Endothelial cell of umbilical vein (primary cell): ENCODE measurements at regions not wholly inside any gene's neighbourhood (a gene's known extent, or its start where the extent isn't known, plus 50 kb on each side); places are given as distances from the start of the nearest gene placed in this dataset.

Experiments used
- BruUV-seq: library from RNA; stranded (reverse); fragments of 400-500 nt; replicated peaks from 2 replicates; lab custom pipeline; 2021; lab: Mats Ljungman, UMichigan
- CTCF ChIA-PET: fragments of 300-600, 350-600 bp; sonication (Branson Sonifier 250); formaldehyde crosslinking; loops from one replicate; lab custom pipeline; 2021; ENCODE audit warnings: antibody characterized with exemption, inconsistent platforms; lab: Charles Lee
- POLR2A ChIA-PET: fragments of 300-600, 350-600 bp; sonication (Branson Sonifier 250); formaldehyde crosslinking; loops from one replicate; lab custom pipeline; 2021; ENCODE audit warnings: antibody characterized with exemption, inconsistent platforms; lab: Charles Lee
- DNase-seq: peaks from one replicate; pipeline ENCODE4 v3.0.0-alpha.2; 2011; ENCODE audit warnings: low read depth, low spot score
- FAIRE-seq: peaks from 2 replicates; lab custom pipeline; 2011; peaks lifted over from hg19 to GRCh38; lab: Jason Lieb, UNC
- H2AFZ ChIP-seq: 2 replicates; pipeline ENCODE4 v1.6.0; 2012; ENCODE audit warnings: low read depth, low read length, control low read depth, inconsistent platforms
- H3K27ac ChIP-seq: 2 replicates; pipeline ENCODE4 v1.5.1; 2011; ENCODE audit warnings: low read depth, mild to moderate bottlenecking, control low read depth, low read length, moderate library complexity; ENCODE audit not compliant: insufficient read depth
- H3K27me3 ChIP-seq, 2 experiments: 2 replicates each; pipeline versions ENCODE4 v1.6.0 to v1.6.1; 2011; ENCODE audit warnings: low read length in 2 of 2, mixed read lengths in 1 of 2; ENCODE audit not compliant: control insufficient read depth in 2 of 2, insufficient read depth in 2 of 2
- H3K36me3 ChIP-seq, 2 experiments: 2 replicates in 1 of 2; 3 replicates in 1 of 2; pipeline ENCODE4 v1.5.1; 2011; ENCODE audit warnings: low read length in 2 of 2, mild to moderate bottlenecking in 1 of 2, moderate library complexity in 1 of 2; ENCODE audit not compliant: control insufficient read depth in 2 of 2, insufficient read depth in 2 of 2; ENCODE audit errors: extremely low read depth in 1 of 2
- H3K4me1 ChIP-seq: 3 replicates; pipeline ENCODE4 v1.5.1; 2011; ENCODE audit warnings: mild to moderate bottlenecking, low read length; ENCODE audit not compliant: control insufficient read depth, insufficient read depth; ENCODE audit errors: extremely low read depth
- H3K4me2 ChIP-seq: 2 replicates; pipeline ENCODE4 v1.6.1; 2011; ENCODE audit warnings: low read length, control low read depth, mixed read lengths; ENCODE audit not compliant: insufficient read depth
- H3K4me3 ChIP-seq, 3 experiments: fragments of 200-600 bp in 1 of 3; sonication (generic), shearing (Covaris generic) in 1 of 3; replicated peaks in 1 of 3; 2 replicates each; pipeline ENCODE4 v1.5.1; 2011 to 2016; ENCODE audit warnings: control low read depth in 3 of 3, low read length in 3 of 3, mild to moderate bottlenecking in 2 of 3, inconsistent platforms in 1 of 3, low read depth in 1 of 3, moderate library complexity in 1 of 3; ENCODE audit not compliant: insufficient read depth in 1 of 3
- H3K79me2 ChIP-seq: 2 replicates; pipeline ENCODE4 v1.6.0; 2012; ENCODE audit warnings: low read length, inconsistent platforms; ENCODE audit not compliant: control insufficient read depth, insufficient read depth
- H3K9ac ChIP-seq: replicated peaks from 2 replicates; pipeline ENCODE3; 2011; ENCODE audit warnings: low read length, control low read depth; ENCODE audit not compliant: insufficient read depth; ENCODE audit errors: extremely low read depth
- H3K9me1 ChIP-seq: replicated peaks from 3 replicates; pipeline ENCODE4 v1.6.0; 2011; ENCODE audit warnings: mild to moderate bottlenecking, low read length; ENCODE audit not compliant: control insufficient read depth, insufficient read depth; ENCODE audit errors: extremely low read depth
- H3K9me3 ChIP-seq: replicated peaks from 2 replicates; pipeline ENCODE4 v1.5.1; 2012; ENCODE audit warnings: low read length, inconsistent platforms; ENCODE audit not compliant: control insufficient read depth, insufficient read depth
- H4K20me1 ChIP-seq: replicated peaks from 2 replicates; pipeline ENCODE3; 2011; ENCODE audit warnings: mild to moderate bottlenecking, low read length; ENCODE audit not compliant: control insufficient read depth, insufficient read depth; ENCODE audit errors: extremely low read depth
- EZH2 ChIP-seq: IDR thresholded peaks from 2 replicates; pipeline ENCODE4 v1.6.1; 2012; ENCODE audit warnings: borderline replicate concordance, low read depth, mild to moderate bottlenecking, moderate library complexity, low read length, inconsistent platforms; ENCODE audit not compliant: severe bottlenecking
- FOS ChIP-seq: IDR thresholded peaks from 2 replicates; pipeline ENCODE4 v1.6.1; 2011; ENCODE audit warnings: mild to moderate bottlenecking, low read length, moderate library complexity, borderline replicate concordance; ENCODE audit not compliant: insufficient read depth
- GATA2 ChIP-seq: IDR thresholded peaks from 2 replicates; pipeline ENCODE4 v1.7.0; 2011; ENCODE audit warnings: low read depth, mild to moderate bottlenecking, moderate library complexity, mixed read lengths, low read length; ENCODE audit not compliant: insufficient read length, insufficient read depth
- MYC ChIP-seq: IDR thresholded peaks from one replicate; pipeline ENCODE4 v1.6.1; 2011; ENCODE audit warnings: mild to moderate bottlenecking, low read depth, low read length
- POLR2AphosphoS5 ChIP-seq: IDR thresholded peaks from 2 replicates; pipeline ENCODE4 v1.6.1; 2012; ENCODE audit warnings: low read depth, mild to moderate bottlenecking, control low read depth, low read length, moderate library complexity; ENCODE audit not compliant: insufficient read depth
- dilution Hi-C: fragments of 300-500 bp; cut with MboI; formaldehyde crosslinking; loops from one replicate; pipeline ENCODE4 v1.15.0; 2019; ENCODE audit warnings: low sequenced_read_pairs; ENCODE audit not compliant: extremely low pct_ligation_motif_present
- intact Hi-C: fragments of 100-400 bp; cut with micrococcal nuclease; formaldehyde crosslinking; loops from one replicate; pipeline ENCODE4 v1.10.0; 2022
- TF ChIP-seq, protein P1 (sequence below): IDR thresholded peaks from 2 replicates; pipeline ENCODE4 v1.6.1; 2011; ENCODE audit not compliant: insufficient read depth, insufficient read length

DNA sequence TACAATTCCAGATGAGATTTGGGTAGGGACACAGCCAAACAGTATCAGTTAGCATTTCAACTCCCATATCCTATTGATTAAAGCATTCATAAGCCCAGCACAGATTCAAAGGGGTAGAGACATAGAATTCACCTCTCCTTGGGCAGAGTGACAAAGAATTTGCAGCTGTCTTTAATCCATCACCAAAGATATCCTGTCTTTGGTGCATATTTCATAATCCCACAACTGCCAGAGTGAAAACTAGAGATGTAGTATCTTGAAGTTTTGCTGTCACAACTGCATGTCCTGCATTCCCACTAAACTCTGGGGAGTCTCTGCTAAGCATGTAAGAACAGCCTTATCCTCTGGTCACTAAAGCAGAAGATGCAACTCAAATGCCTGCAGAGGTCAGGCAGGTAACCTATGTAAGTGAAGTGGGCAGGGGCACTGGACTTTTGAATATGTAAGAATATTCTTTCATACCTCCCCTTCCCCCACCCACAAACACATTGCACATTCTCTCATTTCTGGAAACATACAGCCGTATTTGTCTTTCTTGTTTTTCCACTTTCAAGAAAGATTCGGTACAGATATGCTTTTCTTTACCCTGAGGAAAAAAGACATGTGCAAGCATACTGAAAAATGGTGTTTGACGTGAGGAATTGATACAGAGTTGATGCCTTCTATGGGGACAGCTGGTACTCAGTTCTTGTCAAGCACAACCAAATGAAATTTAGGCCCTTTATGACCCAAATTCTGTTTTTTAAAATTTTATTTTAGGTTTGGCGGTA is 283.1 kb downstream of the SP3 start:
- Histone ChIP-seq H3K9ac (no peak overlapping the region), H3K4me2 (no peak overlapping the region), H3K27ac (no peak overlapping the region), H3K36me3 (no peaks in the 10 kb centered on the region), H3K9me3 (no peaks in the 10 kb centered on the region), H3K9me1 (no peaks in the 10 kb centered on the region), H3K4me1 (no peaks in the 10 kb centered on the region), H4K20me1 (no peaks in the 10 kb centered on the region), H2AFZ (no peak overlapping the region), H3K4me3 (no peak overlapping the region), H3K27me3 (peaks cover 0 to 2% of the 10 kb centered on the region in 2 experiments), H3K79me2 (no peaks in the 10 kb centered on the region)
- dilution Hi-C loops (no loop called here), intact Hi-C loops (no loop called here)
- BruUV-seq: no TSS peak
- DNase-seq: no peak
- ChIA-PET CTCF (no interaction called here), POLR2A (no interaction called here)
- no peak for TF ChIP-seq EZH2
- FAIRE-seq: no peak

DNA sequence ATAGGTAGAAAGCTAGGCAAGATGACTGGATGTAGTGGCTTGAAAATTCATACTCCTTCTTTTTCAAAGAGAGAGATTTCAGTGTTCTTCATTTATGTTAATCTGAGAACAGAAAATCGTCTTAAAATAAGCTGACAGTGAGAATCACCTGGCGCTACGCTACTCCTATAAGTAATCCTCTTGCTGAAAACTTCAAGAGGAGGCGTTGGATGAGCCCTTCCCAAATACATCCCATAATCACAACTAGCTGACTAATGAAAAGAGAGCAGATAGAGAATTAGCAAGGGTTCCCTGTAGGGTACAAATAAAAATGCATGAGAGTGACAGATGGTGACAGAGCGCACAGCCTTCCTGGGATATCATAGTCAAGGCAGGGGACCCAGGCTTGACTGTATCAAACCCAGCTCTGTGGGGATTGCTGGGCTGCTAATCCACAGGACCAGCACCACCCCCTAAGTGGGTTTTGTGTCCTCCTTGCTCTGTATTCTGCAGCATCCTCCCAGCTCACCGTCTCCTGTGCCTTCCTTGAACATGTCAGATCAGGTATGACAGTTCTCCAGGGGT is 280.2 kb downstream of the SP3 start:
- BruUV-seq: no TSS peak
- Histone ChIP-seq H3K36me3 (no peaks in the 10 kb centered on the region), H3K4me1 (no peaks in the 10 kb centered on the region), H3K4me3 (no peak overlapping the region), H4K20me1 (no peaks in the 10 kb centered on the region), H3K4me2 (no peak overlapping the region), H3K27ac (no peak overlapping the region), H2AFZ (no peak overlapping the region), H3K9me1 (no peaks in the 10 kb centered on the region), H3K27me3 (no peaks in the 10 kb centered on the region), H3K79me2 (no peaks in the 10 kb centered on the region), H3K9me3 (no peaks in the 10 kb centered on the region), H3K9ac (no peak overlapping the region)
- dilution Hi-C loops (no loop called here), intact Hi-C loops (no loop called here)
- ChIA-PET POLR2A (no interaction called here), CTCF (no interaction called here)
- no peak for FAIRE-seq
- DNase-seq: no peak
- TF ChIP-seq POLR2AphosphoS5 (no peak), EZH2 (no peak), FOS (no peak), GATA2 (no peak), MYC (no peak)
- TF ChIP-seq, protein P1, sequence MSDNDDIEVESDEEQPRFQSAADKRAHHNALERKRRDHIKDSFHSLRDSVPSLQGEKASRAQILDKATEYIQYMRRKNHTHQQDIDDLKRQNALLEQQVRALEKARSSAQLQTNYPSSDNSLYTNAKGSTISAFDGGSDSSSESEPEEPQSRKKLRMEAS: no peak
